ENCODE measurements at regions not wholly inside any gene's neighbourhood (a gene's known extent, or its start where the extent isn't known, plus 50 kb on each side); places are given as distances from the start of the nearest gene placed in this dataset.

DNA sequence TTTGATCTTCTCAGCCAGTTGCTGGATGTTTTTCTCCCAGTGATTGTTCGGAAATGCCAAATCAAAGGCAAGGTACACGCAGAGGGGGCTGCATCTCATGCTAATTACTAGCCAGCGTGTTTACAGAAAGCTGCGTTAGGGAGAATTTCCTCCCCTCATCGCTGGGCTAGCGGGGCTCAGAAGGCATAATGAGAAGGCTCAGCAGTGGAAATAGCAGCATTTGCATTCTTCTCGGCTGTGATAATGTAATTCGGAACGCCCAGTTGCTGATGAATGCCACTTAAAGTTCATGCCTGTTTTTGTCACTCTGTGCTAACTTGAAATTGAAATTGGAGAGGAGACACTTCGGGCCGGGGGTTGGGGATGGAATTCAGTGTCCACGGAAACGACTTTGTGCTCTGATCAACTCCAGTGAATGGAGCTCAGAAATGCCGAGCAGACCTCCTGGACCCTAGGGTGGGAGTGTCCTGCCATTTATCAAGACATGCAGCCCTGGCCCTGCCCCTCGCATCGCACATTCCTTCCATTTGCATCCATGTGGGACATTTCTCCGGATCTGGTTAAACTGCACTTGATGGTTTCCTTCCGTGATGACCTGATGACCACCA is 313.4 kb upstream of the C1orf174 start:
- TF ChIP-seq YY1 (IDR thresholded peaks at IDR 0.05; ENCODE audit: insufficient read depth, insufficient read length) (no peak), SUZ12 (IDR thresholded peaks at IDR 0.05; ENCODE audit: extremely low read depth, insufficient read depth, insufficient read length) (no peak)

Measured in NT2/D1 (cell line).